Gastrocnemius medialis (tissue), 4 donors: ENCODE measurements at regions not wholly inside any gene's neighbourhood (a gene's known extent, or its start where the extent isn't known, plus 50 kb on each side); places are given as distances from the start of the nearest gene placed in this dataset.

Experiments used
- ATAC-seq, 2 donors: fragments of 150-250 bp; one replicate each; pipeline ENCODE4 v1.9.1; 2016
- DNase-seq, 2 donors: peaks; one replicate each; pipeline ENCODE4 v3.0.0-alpha.2; 2019
- H3K27ac ChIP-seq, 4 donors: fragments of 200-600 bp; sonication (generic); 1 replicate in 1 of 4; 2 replicates in 3 of 4; pipeline ENCODE4 v1.5.1; 2016 to 2018; ENCODE audit warnings: mild to moderate bottlenecking in 2 of 4, moderate library complexity in 1 of 4
- H3K27me3 ChIP-seq, 3 donors: fragments of 200-600 bp; sonication (generic) in 2 of 3; 1 replicate in 1 of 3; 2 replicates in 2 of 3; pipeline versions ENCODE4 v1.5.1 to v1.6.0; 2016 to 2019; ENCODE audit warnings: mild to moderate bottlenecking in 1 of 3, moderate library complexity in 1 of 3
- H3K36me3 ChIP-seq, 2 donors: fragments of 200-600 bp; sonication (generic) in 1 of 2; one replicate each; pipeline ENCODE4 v1.5.1; 2017 to 2018
- H3K4me1 ChIP-seq, 2 donors: fragments of 200-600 bp; sonication (generic) in 1 of 2; one replicate each; pipeline ENCODE4 v1.5.1; 2016 to 2017; ENCODE audit warnings: mild to moderate bottlenecking in 2 of 2
- H3K4me3 ChIP-seq, 4 donors: fragments of 200-600 bp; sonication (generic) in 3 of 4; 1 replicate in 1 of 4; 2 replicates in 3 of 4; pipeline ENCODE4 v1.5.1; 2016 to 2019; ENCODE audit warnings: mild to moderate bottlenecking in 2 of 4
- H3K9me3 ChIP-seq, 3 donors: fragments of 200-600 bp; sonication (generic) in 2 of 3; 1 replicate in 1 of 3; 2 replicates in 2 of 3; pipeline ENCODE4 v1.5.1; 2016 to 2019
- CTCF ChIP-seq, 5 experiments: fragments of 450-650 bp in 3 of 5; fragments of 200-600 bp in 2 of 5; sonication (generic) in 2 of 5; IDR thresholded peaks in 4 of 5; conservative IDR thresholded peaks in 1 of 5; 1 replicate in 4 of 5; 2 replicates in 1 of 5; pipeline ENCODE4 v1.5.1; 2016 to 2019; ENCODE audit warnings: antibody characterized with exemption in 5 of 5, mild to moderate bottlenecking in 3 of 5, moderate library complexity in 3 of 5
- POLR2A ChIP-seq, 2 donors: fragments of 450-650 bp; IDR thresholded peaks; one replicate each; pipeline ENCODE4 v1.6.1; 2017; ENCODE audit warnings: antibody characterized with exemption in 2 of 2, mild to moderate bottlenecking in 2 of 2, moderate library complexity in 2 of 2
- in situ Hi-C, 4 donors: fragments of 200-750 bp; cut with MboI; loops; one replicate each; pipeline versions ENCODE4 v1.15.0 to v1.8.0; 2017; ENCODE audit warnings: low sequenced_read_pairs in 4 of 4
- intact Hi-C: fragments of 100-400 bp; cut with DNase I; formaldehyde crosslinking; loops from one replicate; pipeline ENCODE4 v1.15.1; 2023; ENCODE audit warnings: low total_unique reads

- Histone ChIP-seq H3K4me3 (no peak overlapping the region), H3K4me1 (no peaks in the 10 kb centered on the region), H3K9me3 (no peaks in the 10 kb centered on the region), H3K27me3 (no peaks in the 10 kb centered on the region), H3K36me3 (no peaks in the 10 kb centered on the region), H3K27ac (no peak overlapping the region)
- DNase-seq (no peak), ATAC-seq (no peak)
- TF ChIP-seq CTCF (IDR thresholded peaks at IDR 0.05 in 4 of 5, conservative IDR thresholded peaks at IDR 0.05 in 1 of 5) = no peak
- no peak for TF ChIP-seq POLR2A (IDR thresholded peaks at IDR 0.05)
- intact Hi-C loops = no loop called here
- in situ Hi-C loops = no loop called here
Observed at GRCh38 chr2:59903994-59904544, 649.4 kb downstream of the BCL11A start.

GRCh38 chr2:59900728-59901452, 652.6 kb downstream of the BCL11A start:
- DNase-seq = no peak
- no peak for ATAC-seq
- no peaks in the 10 kb centered on the region for H3K36me3 ChIP-seq

GRCh38 chr2:59899692-59900091, 653.8 kb downstream of the BCL11A start:
- Histone ChIP-seq H3K9me3 (no peaks in the 10 kb centered on the region), H3K27me3 (no peaks in the 10 kb centered on the region), H3K36me3 (no peaks in the 10 kb centered on the region), H3K27ac (no peak overlapping the region), H3K4me1 (no peaks in the 10 kb centered on the region), H3K4me3 (no peak overlapping the region)
- no peak for TF ChIP-seq POLR2A (IDR thresholded peaks at IDR 0.05)
- TF ChIP-seq CTCF (IDR thresholded peaks at IDR 0.05 in 4 of 5, conservative IDR thresholded peaks at IDR 0.05 in 1 of 5) = no peak
- no peak for ATAC-seq
- intact Hi-C loops (no loop called here), in situ Hi-C loops (no loop called here)
- DNase-seq = no peak

More at GRCh38 chr2:59900728-59901452, 652.6 kb downstream of the BCL11A start:
- intact Hi-C loops = no loop called here
- no peaks in the 10 kb centered on the region for H3K9me3 ChIP-seq
- no peaks in the 10 kb centered on the region for H3K27me3 ChIP-seq
- no peak for TF ChIP-seq CTCF (IDR thresholded peaks at IDR 0.05 in 4 of 5, conservative IDR thresholded peaks at IDR 0.05 in 1 of 5)
- no peak for TF ChIP-seq POLR2A (IDR thresholded peaks at IDR 0.05)
- H3K4me3 ChIP-seq = no peak overlapping the region
- no peaks in the 10 kb centered on the region for H3K4me1 ChIP-seq
- in situ Hi-C loops = no loop called here
- H3K27ac ChIP-seq = no peak overlapping the region

- TF ChIP-seq POLR2A (IDR thresholded peaks at IDR 0.05) (no peak), CTCF (IDR thresholded peaks at IDR 0.05 in 4 of 5, conservative IDR thresholded peaks at IDR 0.05 in 1 of 5) (no peak)
- Histone ChIP-seq H3K27me3 (no peaks in the 10 kb centered on the region), H3K4me3 (no peak overlapping the region), H3K9me3 (no peaks in the 10 kb centered on the region), H3K36me3 (no peaks in the 10 kb centered on the region), H3K4me1 (no peaks in the 10 kb centered on the region), H3K27ac (no peak overlapping the region)
- in situ Hi-C loops = no loop called here
- DNase-seq = no peak
- intact Hi-C loops = no loop called here
- no peak for ATAC-seq
Observed at GRCh38 chr2:59896499-59897245, 656.8 kb downstream of the BCL11A start.
